Dedifferentiated amniotic fluid mesenchymal stem cell (primary cell): ENCODE measurements at regions not wholly inside any gene's neighbourhood (a gene's known extent, or its start where the extent isn't known, plus 50 kb on each side); places are given as distances from the start of the nearest gene placed in this dataset.

Experiments used
- DNase-seq: peaks from one replicate; pipeline ENCODE4 v3.0.0-alpha.2; 2016; ENCODE audit errors: extremely low spot score

DNA sequence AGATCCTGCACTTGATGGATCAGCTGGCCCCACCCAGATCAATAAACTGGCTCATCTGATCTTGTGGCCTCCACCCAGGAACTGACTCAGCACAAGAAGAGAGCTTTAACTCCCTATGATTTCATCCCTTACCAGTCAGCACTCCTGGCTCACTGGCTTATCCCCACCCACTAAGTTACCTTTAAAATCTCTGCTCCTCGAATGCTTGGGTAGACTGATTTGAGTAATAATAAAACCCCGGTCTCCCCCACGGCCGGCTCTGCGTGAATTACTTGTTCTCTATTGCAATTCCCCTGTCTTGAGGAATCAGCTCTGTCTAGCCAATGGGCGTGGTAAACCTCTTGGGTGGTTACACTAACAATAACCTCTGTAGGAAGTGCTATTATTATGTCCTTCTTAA lies 83.7 kb downstream of the MBL2 start:
- no peak for DNase-seq

GRCh38 chr10:52696232-52696631 lies 76.4 kb downstream of the MBL2 start:
- DNase-seq = no peak

DNA sequence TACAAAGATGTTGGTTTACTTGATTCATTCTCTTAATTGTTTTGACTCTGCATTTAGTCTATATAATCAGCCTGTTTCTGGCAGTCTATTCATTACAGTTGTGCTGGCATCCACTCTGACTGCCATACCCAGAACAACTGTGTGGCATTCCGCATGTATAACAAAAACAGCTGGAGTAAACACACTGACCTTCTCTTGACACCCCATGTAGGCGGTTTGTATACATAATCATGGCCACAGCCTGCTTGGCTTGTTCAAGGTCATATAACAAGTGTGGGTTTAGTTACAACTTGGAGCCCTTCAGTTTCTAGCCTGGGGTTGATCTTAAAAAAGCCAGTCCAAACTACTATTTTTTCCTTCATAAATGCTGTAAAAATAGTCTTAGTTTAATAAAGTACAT lies 70.9 kb downstream of the MBL2 start:
- DNase-seq = peak; percentile 47

- DNase-seq = no peak
Observed at GRCh38 chr10:52703451-52703850, 69.1 kb downstream of the MBL2 start.

DNA sequence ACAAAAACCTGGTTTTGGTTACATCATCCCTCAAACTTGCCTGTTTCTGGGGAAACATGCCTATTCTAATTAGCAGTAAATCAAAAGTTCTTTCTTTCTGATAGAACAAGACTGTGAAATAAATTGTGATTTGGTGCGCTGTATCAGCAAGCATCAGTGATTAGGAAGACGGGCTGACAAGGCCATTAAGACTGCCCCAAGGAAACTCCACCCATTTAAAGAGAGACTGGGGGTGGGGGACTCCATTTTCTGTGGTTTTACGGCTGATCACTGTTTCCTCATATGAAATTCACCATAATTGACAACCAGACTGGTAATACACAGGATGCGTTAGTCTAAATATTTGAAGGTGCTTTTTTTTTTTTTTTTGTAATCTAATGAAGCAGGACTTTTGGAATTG lies 68.7 kb downstream of the MBL2 start:
- DNase-seq = no peak

GRCh38 chr10:52706332-52707070 lies 66.1 kb downstream of the MBL2 start:
- no peak for DNase-seq
